ENCODE measurements at regions not wholly inside any gene's neighbourhood (a gene's known extent, or its start where the extent isn't known, plus 50 kb on each side); places are given as distances from the start of the nearest gene placed in this dataset.

- TF ChIP-seq, protein P1, sequence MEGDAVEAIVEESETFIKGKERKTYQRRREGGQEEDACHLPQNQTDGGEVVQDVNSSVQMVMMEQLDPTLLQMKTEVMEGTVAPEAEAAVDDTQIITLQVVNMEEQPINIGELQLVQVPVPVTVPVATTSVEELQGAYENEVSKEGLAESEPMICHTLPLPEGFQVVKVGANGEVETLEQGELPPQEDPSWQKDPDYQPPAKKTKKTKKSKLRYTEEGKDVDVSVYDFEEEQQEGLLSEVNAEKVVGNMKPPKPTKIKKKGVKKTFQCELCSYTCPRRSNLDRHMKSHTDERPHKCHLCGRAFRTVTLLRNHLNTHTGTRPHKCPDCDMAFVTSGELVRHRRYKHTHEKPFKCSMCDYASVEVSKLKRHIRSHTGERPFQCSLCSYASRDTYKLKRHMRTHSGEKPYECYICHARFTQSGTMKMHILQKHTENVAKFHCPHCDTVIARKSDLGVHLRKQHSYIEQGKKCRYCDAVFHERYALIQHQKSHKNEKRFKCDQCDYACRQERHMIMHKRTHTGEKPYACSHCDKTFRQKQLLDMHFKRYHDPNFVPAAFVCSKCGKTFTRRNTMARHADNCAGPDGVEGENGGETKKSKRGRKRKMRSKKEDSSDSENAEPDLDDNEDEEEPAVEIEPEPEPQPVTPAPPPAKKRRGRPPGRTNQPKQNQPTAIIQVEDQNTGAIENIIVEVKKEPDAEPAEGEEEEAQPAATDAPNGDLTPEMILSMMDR (IDR thresholded peaks at IDR 0.05; ENCODE audit: insufficient read depth, low read length, severe bottlenecking) = no peak
- H3K27me3 ChIP-seq (ENCODE audit: control insufficient read depth, insufficient read depth, low read length) = no peaks in the 10 kb centered on the region
- DNase-seq (ENCODE audit: low read depth) (no peak), FAIRE-seq (no peak)
- H3K36me3 ChIP-seq (ENCODE audit: control insufficient read depth, insufficient read depth, low read length) = no peaks in the 10 kb centered on the region
- no peak overlapping the region for H3K4me3 ChIP-seq (ENCODE audit: low read depth, low read length)
These were observed 86.5 kb downstream of the DAD1 start for GRCh38 chr14:22502551-22502950.

GRCh38 chr14:22502007-22502406 is 87.0 kb downstream of the DAD1 start:
- DNase-seq (ENCODE audit: low read depth) (peak; percentile 21), FAIRE-seq (no peak)
- H3K4me3 ChIP-seq (ENCODE audit: low read depth, low read length) = no peak overlapping the region
- H3K27me3 ChIP-seq (ENCODE audit: control insufficient read depth, insufficient read depth, low read length) = no peaks in the 10 kb centered on the region
- TF ChIP-seq, protein P1 (IDR thresholded peaks at IDR 0.05; ENCODE audit: insufficient read depth, low read length, severe bottlenecking) = no peak
- no peaks in the 10 kb centered on the region for H3K36me3 ChIP-seq (ENCODE audit: control insufficient read depth, insufficient read depth, low read length)

GRCh38 chr14:22500954-22501726 is 87.9 kb downstream of the DAD1 start:
- Histone ChIP-seq H3K4me3 (ENCODE audit: low read depth, low read length) (no peak overlapping the region), H3K36me3 (ENCODE audit: control insufficient read depth, insufficient read depth, low read length) (no peaks in the 10 kb centered on the region), H3K27me3 (ENCODE audit: control insufficient read depth, insufficient read depth, low read length) (no peaks in the 10 kb centered on the region)
- DNase-seq (ENCODE audit: low read depth) (no peak), FAIRE-seq (peak; percentile 50)
- TF ChIP-seq, protein P1 (IDR thresholded peaks at IDR 0.05; ENCODE audit: insufficient read depth, low read length, severe bottlenecking) = no peak

GRCh38 chr14:22500525-22500924 is 88.5 kb downstream of the DAD1 start:
- no peak for DNase-seq (ENCODE audit: low read depth)
- H3K36me3 ChIP-seq (ENCODE audit: control insufficient read depth, insufficient read depth, low read length) = no peaks in the 10 kb centered on the region
- TF ChIP-seq, protein P1 (IDR thresholded peaks at IDR 0.05; ENCODE audit: insufficient read depth, low read length, severe bottlenecking) = no peak
- no peak overlapping the region for H3K4me3 ChIP-seq (ENCODE audit: low read depth, low read length)
- no peaks in the 10 kb centered on the region for H3K27me3 ChIP-seq (ENCODE audit: control insufficient read depth, insufficient read depth, low read length)
- no peak for FAIRE-seq

DNA sequence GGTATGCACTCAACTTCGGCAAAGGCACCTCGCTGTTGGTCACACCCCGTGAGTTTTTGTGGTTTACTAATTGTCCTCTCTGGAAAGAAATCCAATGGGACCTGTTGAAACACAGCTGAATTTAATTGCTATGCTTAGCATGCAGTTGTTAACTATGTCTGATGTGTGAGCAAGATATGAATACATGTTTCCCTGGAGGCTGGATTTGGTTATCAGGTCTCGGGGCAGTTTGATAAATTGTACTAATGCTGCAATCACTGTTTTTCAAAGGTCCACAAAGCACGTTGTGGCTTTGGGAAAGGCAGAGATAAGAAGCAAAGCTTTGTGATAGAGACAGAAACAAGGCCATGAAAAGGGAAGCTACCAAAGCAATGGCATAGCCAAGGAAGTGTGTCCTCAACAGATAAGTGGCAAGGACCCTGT is 91.3 kb downstream of the DAD1 start:
- TF ChIP-seq, protein P1 (IDR thresholded peaks at IDR 0.05; ENCODE audit: insufficient read depth, low read length, severe bottlenecking) = no peak
- FAIRE-seq = peak; percentile 13
- DNase-seq (ENCODE audit: low read depth) = peak; percentile 58

GRCh38 chr14:22497144-22497423 is 91.9 kb downstream of the DAD1 start:
- TF ChIP-seq, protein P1 (IDR thresholded peaks at IDR 0.05; ENCODE audit: insufficient read depth, low read length, severe bottlenecking) = no peak
- Histone ChIP-seq H3K4me3 (ENCODE audit: low read depth, low read length) (no peak overlapping the region), H3K36me3 (ENCODE audit: control insufficient read depth, insufficient read depth, low read length) (no peaks in the 10 kb centered on the region), H3K27me3 (ENCODE audit: control insufficient read depth, insufficient read depth, low read length) (no peaks in the 10 kb centered on the region)
- FAIRE-seq = peak; percentile 13
- DNase-seq (ENCODE audit: low read depth) = no peak

More for the DNA sequence above, 91.3 kb downstream of the DAD1 start:
- Histone ChIP-seq H3K36me3 (ENCODE audit: control insufficient read depth, insufficient read depth, low read length) (no peaks in the 10 kb centered on the region), H3K27me3 (ENCODE audit: control insufficient read depth, insufficient read depth, low read length) (no peaks in the 10 kb centered on the region), H3K4me3 (ENCODE audit: low read depth, low read length) (no peak overlapping the region)
